ENCODE measurements at regions not wholly inside any gene's neighbourhood (a gene's known extent, or its start where the extent isn't known, plus 50 kb on each side); places are given as distances from the start of the nearest gene placed in this dataset.

DNA sequence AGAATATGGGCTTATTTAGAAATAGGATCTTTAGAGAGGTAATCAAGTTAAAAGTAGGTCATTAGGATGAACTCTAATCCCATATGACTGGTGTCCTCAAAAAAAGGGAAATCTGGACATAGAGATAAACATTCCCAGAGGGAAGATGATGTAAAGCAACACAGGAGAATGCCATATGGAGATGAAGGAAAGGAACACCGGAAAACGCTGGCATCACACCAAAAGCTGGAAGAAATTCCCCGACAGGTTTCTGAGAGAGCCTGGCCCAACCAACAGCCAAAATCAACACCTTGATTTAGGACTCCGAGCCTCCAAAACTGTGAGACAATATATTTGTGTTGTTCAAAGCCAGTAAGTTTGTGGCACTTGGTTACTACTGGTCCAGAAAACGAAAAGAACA lies 296.7 kb downstream of the DSEL start:
- FAIRE-seq, result no peak

DNA sequence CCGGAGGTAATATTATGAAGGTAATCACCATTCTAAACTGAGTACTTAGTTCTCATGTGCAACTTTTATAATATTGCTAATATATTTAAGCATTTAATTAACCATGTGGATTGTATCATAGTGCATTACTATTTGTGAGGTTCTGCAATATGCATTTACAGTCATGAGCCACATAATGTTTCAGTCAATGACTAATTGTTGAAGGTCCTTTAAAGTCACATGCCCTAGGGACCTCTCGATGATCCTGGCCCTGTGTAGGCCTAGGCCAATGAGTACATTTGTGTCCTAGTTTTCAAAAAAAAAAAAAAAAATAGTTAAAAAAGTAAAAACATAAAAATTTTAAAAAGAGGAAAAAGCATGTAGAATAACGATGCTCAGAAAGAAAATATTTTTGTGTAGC lies 298.0 kb downstream of the DSEL start:
- no peak for FAIRE-seq

DNA sequence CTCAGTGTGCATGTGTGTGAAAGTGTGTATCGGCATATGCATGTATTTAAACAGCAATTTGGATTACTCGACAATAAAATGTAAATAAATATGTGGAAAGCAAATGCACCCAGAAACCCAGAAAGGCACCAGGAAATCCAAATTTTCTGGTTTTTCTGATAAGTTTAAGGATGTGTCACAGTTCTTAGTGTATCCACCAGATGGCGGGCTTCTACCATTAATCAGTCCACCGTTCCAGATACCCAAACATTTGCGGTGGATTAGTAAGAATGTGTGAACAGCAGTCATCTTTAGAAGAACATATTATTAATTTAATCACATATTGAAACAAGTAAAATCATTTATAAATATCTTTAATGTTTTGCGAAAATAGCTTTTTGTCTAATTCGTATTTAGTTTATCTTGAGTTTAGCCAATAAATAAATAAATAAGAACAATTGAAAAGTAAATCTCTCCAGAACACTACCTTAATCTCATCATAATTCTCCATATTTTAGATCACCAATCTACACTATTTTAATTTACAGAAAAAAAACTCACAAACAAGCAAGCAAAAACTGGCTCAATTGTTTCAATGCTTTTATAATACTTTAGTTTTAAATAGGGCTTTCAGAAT lies 298.9 kb downstream of the DSEL start:
- peak; percentile 95 for FAIRE-seq

DNA sequence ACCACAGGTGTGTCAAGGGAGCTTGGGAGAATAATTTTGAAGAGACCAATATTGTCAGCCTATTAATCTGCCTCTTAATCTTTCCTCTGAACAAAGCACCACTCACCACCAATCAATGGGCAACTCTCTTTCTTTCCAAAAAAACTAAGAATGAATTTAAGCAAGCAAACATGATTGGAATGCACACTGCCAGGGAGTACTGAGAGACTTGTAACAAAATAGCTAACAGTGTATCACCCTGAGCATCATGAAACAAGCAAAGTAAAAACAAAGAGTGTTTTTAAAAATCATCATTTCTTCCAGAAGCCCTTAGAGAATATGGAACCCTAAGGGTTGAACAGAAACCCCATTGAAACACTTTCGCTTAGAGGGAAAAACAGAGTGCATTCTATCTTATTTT lies 299.7 kb downstream of the DSEL start:
- FAIRE-seq, result no peak

DNA sequence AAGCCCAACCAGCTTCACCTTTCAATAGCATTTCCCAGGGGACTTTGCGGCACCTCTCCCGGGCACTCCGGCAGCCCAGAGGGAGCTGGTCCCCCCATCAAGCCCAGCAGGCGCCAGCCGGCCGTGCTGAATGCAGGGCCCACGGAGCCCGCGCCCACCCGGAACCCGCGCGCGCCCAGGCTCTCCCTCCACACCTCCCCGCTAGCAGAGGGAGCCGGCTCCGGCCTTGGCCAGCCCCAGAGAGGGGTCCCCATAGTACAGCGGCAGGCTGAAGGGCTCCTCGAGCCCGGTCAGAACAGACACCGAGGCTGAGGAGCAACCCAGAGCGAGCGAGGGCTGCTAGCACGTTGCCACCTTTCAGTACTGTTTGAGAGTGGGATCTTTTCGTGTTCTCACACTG lies 300.8 kb downstream of the DSEL start:
- no peak for FAIRE-seq

DNA sequence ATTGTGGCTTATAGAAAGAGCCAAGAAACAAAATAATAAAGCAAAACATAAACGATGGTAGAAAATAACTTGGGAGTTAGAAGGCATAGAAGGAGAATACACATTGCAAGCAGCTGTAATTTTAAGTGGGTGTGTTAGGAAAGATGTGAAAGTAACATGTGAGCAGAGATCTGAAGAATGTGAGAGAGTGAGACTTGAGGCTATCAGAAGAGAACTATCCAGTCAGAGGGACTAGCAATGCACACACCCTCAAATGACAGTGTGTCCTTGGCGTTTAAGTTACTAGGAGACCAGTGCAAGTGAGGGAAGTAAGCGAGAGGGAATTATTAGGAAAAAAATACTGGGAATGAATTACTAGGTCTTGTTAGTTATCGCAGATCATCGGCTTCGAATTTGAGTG lies 304.9 kb downstream of the DSEL start:
- FAIRE-seq, result no peak

- no peak for FAIRE-seq
Measured at GRCh38 chr18:67200665-67201064, 315.9 kb downstream of the DSEL start.

DNA sequence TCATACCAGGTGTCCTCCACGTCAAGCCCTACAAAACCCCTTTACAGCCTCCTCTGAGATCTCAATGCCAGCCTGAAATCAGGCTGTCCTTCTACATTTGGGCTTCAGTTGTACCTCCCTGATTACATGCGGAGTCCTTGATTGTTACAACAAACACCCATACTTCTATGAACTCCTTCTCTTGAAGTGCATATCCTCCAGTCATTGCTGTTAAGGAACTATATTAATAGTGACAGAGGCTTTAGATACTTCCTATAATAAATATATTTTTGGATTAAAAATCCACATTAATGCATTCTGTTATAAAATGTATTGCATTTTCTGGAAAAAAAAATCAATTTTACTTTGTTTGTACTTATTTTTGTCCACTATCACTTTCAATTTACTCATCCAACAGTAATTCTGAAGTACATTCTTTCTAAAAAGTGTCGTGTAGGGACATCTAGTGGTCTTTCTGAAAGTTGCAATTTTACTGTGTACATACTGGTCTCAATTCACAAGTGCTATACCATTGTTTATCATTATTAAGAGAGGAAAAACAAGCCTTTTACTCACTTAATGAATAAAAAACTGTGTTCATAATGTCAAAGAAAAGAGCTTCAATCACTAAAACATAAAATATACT lies 316.4 kb downstream of the DSEL start:
- FAIRE-seq, result peak; percentile 94

DNA sequence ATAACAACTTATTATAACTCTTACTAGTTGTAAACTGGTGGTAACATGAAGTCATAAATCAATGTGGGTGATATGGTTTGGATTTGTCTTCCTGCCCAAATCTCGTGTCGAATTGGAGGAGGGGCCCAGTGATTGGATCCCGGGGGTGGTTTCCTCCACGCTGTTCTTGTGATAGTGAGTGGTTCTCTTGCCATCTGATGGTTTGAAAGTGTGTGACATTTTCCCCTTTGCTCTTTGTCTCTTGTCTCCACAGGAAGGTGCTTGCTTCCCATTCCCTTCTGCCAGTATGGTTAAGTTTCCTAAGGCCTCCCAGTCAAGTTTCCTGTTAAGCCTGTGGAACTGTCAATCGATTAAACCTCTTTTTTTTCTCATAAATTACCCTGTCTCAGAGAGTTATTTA lies 321.6 kb downstream of the DSEL start:
- FAIRE-seq, result no peak

GRCh38 chr18:67192535-67192934 lies 324.0 kb downstream of the DSEL start:
- no peak for FAIRE-seq

GRCh38 chr18:67183398-67183797 lies 333.1 kb downstream of the DSEL start:
- FAIRE-seq, result no peak

DNA sequence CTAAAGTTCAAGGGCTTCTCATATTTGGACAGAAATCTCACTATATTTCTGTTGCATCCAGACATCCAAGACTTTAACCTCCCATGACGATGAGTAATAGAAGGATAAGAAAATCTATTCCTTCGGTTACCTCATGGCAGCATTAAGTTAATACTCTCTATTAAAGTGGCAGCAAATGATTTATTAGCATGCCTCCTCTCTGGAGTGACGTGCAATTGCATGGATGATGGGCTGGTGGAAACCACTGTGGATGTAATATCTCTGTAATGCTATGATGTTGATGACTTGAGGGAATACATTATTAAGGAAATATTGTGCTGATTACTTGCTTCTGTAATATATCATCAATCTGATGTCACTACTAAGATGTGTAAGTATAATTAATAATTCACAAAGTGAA lies 336.8 kb downstream of the DSEL start:
- FAIRE-seq, result no peak

- no peak for FAIRE-seq
Measured at GRCh38 chr18:67159662-67160061, 356.9 kb downstream of the DSEL start.

- FAIRE-seq, result no peak
Measured at GRCh38 chr18:67154979-67155378, 361.5 kb downstream of the DSEL start.

- no peak for FAIRE-seq
Measured at GRCh38 chr18:67151366-67151765, 365.2 kb downstream of the DSEL start.

DNA sequence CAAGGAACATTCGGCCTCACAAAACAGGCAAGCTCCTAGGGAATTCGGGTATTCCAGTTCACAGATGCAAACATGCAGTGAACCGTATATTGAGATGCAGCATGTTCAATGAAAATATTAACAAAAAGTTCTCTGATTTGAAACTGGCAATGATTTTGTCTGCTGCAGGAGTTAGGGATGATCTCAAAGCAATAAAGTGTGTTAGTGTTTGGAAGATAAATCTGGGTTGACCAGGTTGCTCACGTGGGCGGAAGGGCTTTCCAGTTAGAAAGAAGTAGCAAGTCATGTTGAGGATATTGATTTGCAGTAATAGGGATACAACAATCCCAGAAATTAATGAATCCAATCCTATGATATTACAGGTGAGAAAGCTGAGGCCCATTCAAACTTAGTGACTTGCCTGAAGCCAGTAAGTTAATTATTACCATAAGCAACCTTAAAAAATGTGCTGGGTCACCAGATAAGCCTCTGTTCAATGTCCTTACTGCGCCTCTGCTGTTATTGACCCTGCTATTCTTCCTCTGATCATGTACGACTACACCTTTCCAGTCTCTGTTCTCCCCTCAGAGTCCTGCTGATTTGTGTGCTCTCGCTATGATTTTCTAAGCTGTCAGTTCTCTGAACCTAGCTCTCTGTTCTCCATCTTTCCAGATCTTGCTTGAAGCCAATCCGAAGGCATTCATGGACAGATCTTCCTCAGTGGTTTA lies 370.8 kb downstream of the DSEL start:
- FAIRE-seq, result no peak

DNA sequence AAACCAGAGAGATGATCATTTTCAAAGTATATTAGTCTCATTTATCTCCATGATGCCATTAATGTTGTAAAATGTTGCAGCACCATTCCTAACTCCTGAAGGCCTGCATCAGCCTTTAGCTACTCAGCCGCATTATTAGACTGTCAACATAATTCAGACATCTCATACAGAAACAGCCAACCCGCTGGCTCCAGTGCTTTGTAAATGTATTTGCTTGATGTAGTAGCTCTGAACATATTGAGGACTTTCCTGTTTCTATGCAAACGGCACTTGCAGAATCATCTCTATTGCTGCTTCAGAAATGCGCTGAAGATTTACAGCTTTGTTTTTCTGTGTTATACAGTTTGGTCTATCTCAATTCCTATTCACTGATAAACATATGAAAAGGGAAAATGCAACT lies 372.2 kb downstream of the DSEL start:
- no peak for FAIRE-seq

DNA sequence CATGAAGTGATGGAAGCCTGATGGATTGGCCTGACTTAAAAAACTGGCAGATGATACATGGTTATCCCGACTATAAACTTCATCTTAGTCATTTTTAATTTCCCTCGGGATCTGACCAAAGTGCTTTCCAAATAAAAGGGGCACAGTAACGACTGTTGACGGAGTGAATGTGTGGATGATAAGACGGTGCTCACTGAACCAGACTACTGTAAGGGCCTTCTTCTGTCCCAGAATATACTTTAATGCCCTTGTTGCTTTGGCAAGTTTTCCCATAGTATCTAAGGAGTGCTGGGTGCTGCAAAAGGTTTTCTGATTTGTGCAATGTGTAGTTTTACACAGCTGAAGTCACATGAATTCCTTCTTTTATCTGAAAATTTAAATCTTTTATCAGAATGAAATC lies 373.5 kb downstream of the DSEL start:
- FAIRE-seq, result no peak

DNA sequence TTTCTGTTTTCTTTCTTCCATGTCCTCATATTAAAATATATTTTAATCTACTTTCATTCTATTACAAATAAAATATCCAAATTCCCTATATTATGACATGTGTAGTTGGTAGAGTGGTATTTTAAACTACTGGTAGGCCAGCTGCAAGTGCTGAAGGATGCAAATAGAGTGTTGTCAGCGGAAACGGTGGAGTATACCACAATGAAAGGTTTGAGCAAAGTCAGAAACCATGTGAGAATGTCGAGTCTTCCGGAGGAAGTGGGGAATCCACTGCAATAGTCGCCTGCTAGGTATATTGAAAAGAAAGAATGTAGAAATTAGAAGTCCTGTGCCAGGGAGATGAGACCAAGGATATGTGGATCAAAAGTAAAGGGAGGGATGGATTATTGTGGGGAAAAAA lies 373.9 kb downstream of the DSEL start:
- no peak for FAIRE-seq

DNA sequence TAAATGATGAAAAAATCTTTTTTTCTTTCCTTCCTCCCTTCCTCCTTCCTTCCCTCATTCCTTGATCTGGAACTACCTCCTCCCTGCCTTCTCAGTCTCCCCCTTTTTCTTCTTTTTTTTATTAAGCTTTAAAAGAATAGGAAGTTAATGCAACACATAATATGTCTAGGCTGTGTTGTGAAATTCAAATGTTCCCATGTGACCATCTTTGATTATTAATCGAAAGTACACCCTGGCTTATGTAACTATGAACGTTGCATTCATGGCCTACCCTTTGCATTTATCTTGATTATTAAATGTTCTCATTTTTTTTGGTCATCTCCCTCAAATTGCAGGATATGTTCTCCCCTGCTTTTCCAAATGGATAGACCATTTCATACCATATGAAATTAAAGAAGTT lies 376.0 kb downstream of the DSEL start:
- FAIRE-seq, result no peak

DNA sequence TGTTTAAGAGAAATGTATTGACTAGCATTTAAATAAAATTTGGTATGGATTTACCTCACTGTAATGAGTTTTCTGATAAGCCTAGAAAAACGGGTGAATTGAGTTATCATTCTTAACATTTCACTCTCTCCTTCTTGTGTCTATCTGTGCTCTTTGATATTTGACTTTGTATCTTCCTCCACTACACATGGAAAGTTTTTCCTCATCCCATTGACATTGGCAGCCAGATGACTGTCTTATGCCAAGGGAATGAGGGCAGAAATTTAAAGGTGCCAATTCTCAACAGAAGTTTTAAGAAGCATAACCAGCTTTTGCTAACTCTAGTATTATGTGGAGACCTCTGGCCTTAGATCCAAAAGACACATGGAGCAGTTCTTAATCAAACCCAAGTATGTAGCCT lies 376.6 kb downstream of the DSEL start:
- no peak for FAIRE-seq

GRCh38 chr18:67135981-67136380 lies 380.5 kb downstream of the DSEL start:
- FAIRE-seq, result no peak

DNA sequence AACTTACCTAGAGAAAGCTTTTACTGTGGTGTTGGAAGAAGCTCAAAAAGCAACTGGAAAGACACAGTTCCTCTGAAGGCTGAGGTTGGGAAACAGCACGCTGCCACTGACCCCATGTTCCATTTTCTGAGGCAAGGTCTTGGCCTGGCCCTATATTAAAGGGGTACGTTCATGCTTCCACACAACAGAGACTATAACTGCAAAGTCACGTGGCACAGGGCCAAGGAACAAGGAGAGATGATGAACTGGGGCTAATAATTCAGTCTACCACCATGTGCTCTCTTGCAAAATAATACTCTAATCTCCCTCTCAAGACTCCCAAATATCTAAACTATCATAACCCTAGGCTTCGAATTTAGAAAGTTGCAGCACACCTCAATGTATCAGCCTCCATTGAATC lies 381.6 kb downstream of the DSEL start:
- no peak for FAIRE-seq

DNA sequence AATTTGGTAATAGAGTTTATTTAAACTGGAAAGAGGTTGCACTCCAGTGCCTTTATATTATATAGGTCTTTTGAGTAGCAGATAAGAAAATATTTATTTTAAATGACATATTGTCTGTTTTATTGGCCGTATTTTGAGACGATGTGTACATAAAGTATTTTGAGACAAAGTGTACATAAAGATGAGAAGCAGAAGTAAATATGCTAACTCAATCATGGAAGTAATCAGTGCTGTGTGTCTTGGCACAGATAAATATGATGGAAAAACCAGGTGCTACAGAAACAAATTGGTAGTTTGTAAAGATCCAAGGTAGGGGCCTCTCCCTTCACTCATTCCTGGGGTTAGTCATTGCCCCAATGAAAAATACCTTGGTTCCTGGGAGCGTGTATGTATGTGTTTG lies 382.9 kb downstream of the DSEL start:
- no peak for FAIRE-seq

GRCh38 chr18:67132919-67133318 lies 383.6 kb downstream of the DSEL start:
- no peak for FAIRE-seq

All from G401.6 (cell line).